ENCODE measurements at regions not wholly inside any gene's neighbourhood (a gene's known extent, or its start where the extent isn't known, plus 50 kb on each side); places are given as distances from the start of the nearest gene placed in this dataset.

DNA sequence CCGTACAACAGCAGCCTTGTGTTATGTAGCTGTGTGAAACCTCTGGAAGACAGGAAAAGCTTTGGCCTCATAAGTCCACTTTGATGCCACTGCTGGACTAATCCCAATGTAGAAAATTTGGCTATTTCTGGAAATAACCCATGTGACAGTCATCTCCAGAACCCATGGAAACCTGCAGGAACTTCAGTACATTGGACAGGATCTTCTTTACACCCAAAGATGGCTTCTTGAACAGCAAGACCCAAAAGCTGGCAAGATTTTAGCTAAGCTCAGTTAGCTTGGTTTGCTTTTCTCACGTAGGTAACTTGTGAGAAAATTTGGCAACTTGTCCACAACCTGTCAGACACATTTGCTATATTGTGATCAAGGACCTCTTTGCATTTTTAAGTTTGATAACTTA, 74.8 kb upstream of the RCN1 start:
- no peaks in the 10 kb centered on the region for H4K20me1 ChIP-seq (ENCODE audit: control insufficient read depth, extremely low read depth, insufficient read depth, low read length)
- H3K27ac ChIP-seq (ENCODE audit: control insufficient read depth, insufficient read depth, low read length), result no peak overlapping the region
- dilution Hi-C loops (cut with MboI; ENCODE audit: extremely low pct_ligation_motif_present, low sequenced_read_pairs), result no loop called here
- H3K9me1 ChIP-seq (ENCODE audit: control insufficient read depth, extremely low read depth, insufficient read depth, low read length), result no peaks in the 10 kb centered on the region
- H3K36me3 ChIP-seq (ENCODE audit: control insufficient read depth in 2 of 2, extremely low read depth in 1 of 2, insufficient read depth in 2 of 2, low read length in 2 of 2), result no peaks in the 10 kb centered on the region
- no peak overlapping the region for H2AFZ ChIP-seq (ENCODE audit: control insufficient read depth, low read length)
- H3K27me3 ChIP-seq (ENCODE audit: control insufficient read depth, extremely low read depth, insufficient read depth, low read length), result peaks cover 5% of the 10 kb centered on the region
- DNase-seq (ENCODE audit: low read depth, low spot score), result no peak
- H3K4me3 ChIP-seq (ENCODE audit: control insufficient read depth in 2 of 3, extremely low read depth in 1 of 3, insufficient read depth in 2 of 3, low read depth in 1 of 3, low read length in 3 of 3), result no peak overlapping the region
- H3K9ac ChIP-seq (ENCODE audit: control insufficient read depth, extremely low read depth, insufficient read depth, low read length), result no peak overlapping the region
- H3K79me2 ChIP-seq (ENCODE audit: control insufficient read depth, insufficient read depth, low read length), result no peaks in the 10 kb centered on the region
- FAIRE-seq, result no peak
- no peak overlapping the region for H3K4me2 ChIP-seq (ENCODE audit: control insufficient read depth, extremely low read depth, insufficient read depth, low read depth, low read length)
- no peaks in the 10 kb centered on the region for H3K4me1 ChIP-seq (ENCODE audit: control insufficient read depth, extremely low read depth, insufficient read depth, low read length)
- TF ChIP-seq, protein P1, sequence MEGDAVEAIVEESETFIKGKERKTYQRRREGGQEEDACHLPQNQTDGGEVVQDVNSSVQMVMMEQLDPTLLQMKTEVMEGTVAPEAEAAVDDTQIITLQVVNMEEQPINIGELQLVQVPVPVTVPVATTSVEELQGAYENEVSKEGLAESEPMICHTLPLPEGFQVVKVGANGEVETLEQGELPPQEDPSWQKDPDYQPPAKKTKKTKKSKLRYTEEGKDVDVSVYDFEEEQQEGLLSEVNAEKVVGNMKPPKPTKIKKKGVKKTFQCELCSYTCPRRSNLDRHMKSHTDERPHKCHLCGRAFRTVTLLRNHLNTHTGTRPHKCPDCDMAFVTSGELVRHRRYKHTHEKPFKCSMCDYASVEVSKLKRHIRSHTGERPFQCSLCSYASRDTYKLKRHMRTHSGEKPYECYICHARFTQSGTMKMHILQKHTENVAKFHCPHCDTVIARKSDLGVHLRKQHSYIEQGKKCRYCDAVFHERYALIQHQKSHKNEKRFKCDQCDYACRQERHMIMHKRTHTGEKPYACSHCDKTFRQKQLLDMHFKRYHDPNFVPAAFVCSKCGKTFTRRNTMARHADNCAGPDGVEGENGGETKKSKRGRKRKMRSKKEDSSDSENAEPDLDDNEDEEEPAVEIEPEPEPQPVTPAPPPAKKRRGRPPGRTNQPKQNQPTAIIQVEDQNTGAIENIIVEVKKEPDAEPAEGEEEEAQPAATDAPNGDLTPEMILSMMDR (optimal IDR thresholded peaks at IDR 0.05 in 1 of 3, IDR thresholded peaks at IDR 0.05 in 1 of 3, conservative IDR thresholded peaks at IDR 0.05 in 1 of 3; ENCODE audit: extremely low read depth in 1 of 3, insufficient read depth in 2 of 3, low read length in 3 of 3), result no peak
- TF ChIP-seq EZH2 (IDR thresholded peaks at IDR 0.05; ENCODE audit: low read length), result no peak
- no peaks in the 10 kb centered on the region for H3K9me3 ChIP-seq (ENCODE audit: control insufficient read depth, low read depth, low read length)

DNA sequence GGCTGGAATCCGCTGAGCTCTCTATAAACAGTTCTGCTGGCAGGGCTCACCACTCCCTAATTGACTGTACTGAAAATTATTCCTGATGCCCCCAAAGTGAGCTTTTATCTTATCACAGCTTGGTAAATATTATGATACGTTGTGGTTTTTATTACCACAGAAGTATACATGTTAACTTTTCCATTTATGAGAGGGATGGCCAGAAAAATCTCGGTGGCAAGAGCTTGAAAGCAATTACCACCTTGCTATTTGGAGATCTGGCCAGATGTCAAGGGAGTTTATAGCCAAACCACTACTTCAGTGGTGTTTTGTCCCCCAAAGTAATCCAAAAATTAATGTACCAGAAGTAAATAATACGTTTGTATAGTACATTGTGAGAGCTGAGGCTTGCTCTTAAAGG, 75.4 kb upstream of the RCN1 start:
- TF ChIP-seq, protein P1 (optimal IDR thresholded peaks at IDR 0.05 in 1 of 3, IDR thresholded peaks at IDR 0.05 in 1 of 3, conservative IDR thresholded peaks at IDR 0.05 in 1 of 3; ENCODE audit: extremely low read depth in 1 of 3, insufficient read depth in 2 of 3, low read length in 3 of 3), result no peak
- TF ChIP-seq EZH2 (IDR thresholded peaks at IDR 0.05; ENCODE audit: low read length), result no peak
- H3K4me3 ChIP-seq (ENCODE audit: control insufficient read depth in 2 of 3, extremely low read depth in 1 of 3, insufficient read depth in 2 of 3, low read depth in 1 of 3, low read length in 3 of 3), result no peak overlapping the region
- dilution Hi-C loops (cut with MboI; ENCODE audit: extremely low pct_ligation_motif_present, low sequenced_read_pairs), result no loop called here
- H3K79me2 ChIP-seq (ENCODE audit: control insufficient read depth, insufficient read depth, low read length), result no peaks in the 10 kb centered on the region
- DNase-seq (ENCODE audit: low read depth, low spot score) (no peak), FAIRE-seq (no peak)
- no peak overlapping the region for H3K27ac ChIP-seq (ENCODE audit: control insufficient read depth, insufficient read depth, low read length)
- H3K9me3 ChIP-seq (ENCODE audit: control insufficient read depth, low read depth, low read length), result no peaks in the 10 kb centered on the region
- H4K20me1 ChIP-seq (ENCODE audit: control insufficient read depth, extremely low read depth, insufficient read depth, low read length), result no peaks in the 10 kb centered on the region
- H3K9ac ChIP-seq (ENCODE audit: control insufficient read depth, extremely low read depth, insufficient read depth, low read length), result no peak overlapping the region
- H3K4me1 ChIP-seq (ENCODE audit: control insufficient read depth, extremely low read depth, insufficient read depth, low read length), result no peaks in the 10 kb centered on the region
- no peaks in the 10 kb centered on the region for H3K9me1 ChIP-seq (ENCODE audit: control insufficient read depth, extremely low read depth, insufficient read depth, low read length)
- H3K27me3 ChIP-seq (ENCODE audit: control insufficient read depth, extremely low read depth, insufficient read depth, low read length), result peaks cover 5% of the 10 kb centered on the region
- no peaks in the 10 kb centered on the region for H3K36me3 ChIP-seq (ENCODE audit: control insufficient read depth in 2 of 2, extremely low read depth in 1 of 2, insufficient read depth in 2 of 2, low read length in 2 of 2)
- no peak overlapping the region for H2AFZ ChIP-seq (ENCODE audit: control insufficient read depth, low read length)
- no peak overlapping the region for H3K4me2 ChIP-seq (ENCODE audit: control insufficient read depth, extremely low read depth, insufficient read depth, low read depth, low read length)
